Activated CD8-positive, alpha-beta memory T cell treated with anti-CD3 and anti-CD28 coated beads for 36 hours (primary cell): ENCODE measurements at regions not wholly inside any gene's neighbourhood (a gene's known extent, or its start where the extent isn't known, plus 50 kb on each side); places are given as distances from the start of the nearest gene placed in this dataset.
"Not testable (repeated sequence)": the region's sequence is repeated elsewhere in the genome, so short reads cannot be mapped to it uniquely, and the experiment has no call there.

ENCODE experiments used
- CTCF ChIA-PET: fragments of 350-600 bp; sonication (Branson Sonifier 250); formaldehyde crosslinking; loops from one replicate; lab custom pipeline; 2021; ENCODE audit warnings: antibody characterized with exemption; lab: Charles Lee
- POLR2A ChIA-PET: fragments of 350-600 bp; sonication (Branson Sonifier 250); formaldehyde crosslinking; loops from one replicate; lab custom pipeline; 2021; ENCODE audit warnings: antibody characterized with exemption; lab: Charles Lee

- POLR2A ChIA-PET, CTCF ChIA-PET: not testable (repeated sequence)
These were observed 168.7 kb upstream of the ADAMTSL1 start for GRCh38 chr9:18305167-18305806.

GRCh38 chr9:18314316-18314715, 159.6 kb upstream of the ADAMTSL1 start:
- CTCF ChIA-PET, result no interaction called here
- POLR2A ChIA-PET, result no interaction called here

DNA sequence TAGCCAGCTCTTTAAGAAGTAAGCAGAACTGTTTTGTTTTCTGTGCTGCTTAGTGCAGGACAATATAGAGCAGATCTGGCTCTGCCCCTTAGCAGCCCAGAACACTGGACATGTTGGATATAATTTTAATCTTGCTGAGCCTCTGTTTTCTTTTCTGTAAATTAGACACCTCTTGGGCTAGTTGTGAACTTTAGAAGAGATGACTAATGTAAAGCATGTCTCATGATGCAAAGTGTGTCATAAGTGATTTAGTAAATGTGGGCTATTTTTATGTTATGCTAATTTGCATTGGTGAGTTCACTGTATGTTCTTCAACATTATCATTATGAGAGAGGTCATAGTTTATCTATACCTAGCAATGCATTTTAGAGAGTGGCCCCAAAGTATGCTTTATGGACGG, 156.1 kb upstream of the ADAMTSL1 start:
- ChIA-PET POLR2A (no interaction called here), CTCF (no interaction called here)

GRCh38 chr9:18319918-18320445, 154.0 kb upstream of the ADAMTSL1 start:
- POLR2A ChIA-PET, result no interaction called here
- CTCF ChIA-PET, result no interaction called here

DNA sequence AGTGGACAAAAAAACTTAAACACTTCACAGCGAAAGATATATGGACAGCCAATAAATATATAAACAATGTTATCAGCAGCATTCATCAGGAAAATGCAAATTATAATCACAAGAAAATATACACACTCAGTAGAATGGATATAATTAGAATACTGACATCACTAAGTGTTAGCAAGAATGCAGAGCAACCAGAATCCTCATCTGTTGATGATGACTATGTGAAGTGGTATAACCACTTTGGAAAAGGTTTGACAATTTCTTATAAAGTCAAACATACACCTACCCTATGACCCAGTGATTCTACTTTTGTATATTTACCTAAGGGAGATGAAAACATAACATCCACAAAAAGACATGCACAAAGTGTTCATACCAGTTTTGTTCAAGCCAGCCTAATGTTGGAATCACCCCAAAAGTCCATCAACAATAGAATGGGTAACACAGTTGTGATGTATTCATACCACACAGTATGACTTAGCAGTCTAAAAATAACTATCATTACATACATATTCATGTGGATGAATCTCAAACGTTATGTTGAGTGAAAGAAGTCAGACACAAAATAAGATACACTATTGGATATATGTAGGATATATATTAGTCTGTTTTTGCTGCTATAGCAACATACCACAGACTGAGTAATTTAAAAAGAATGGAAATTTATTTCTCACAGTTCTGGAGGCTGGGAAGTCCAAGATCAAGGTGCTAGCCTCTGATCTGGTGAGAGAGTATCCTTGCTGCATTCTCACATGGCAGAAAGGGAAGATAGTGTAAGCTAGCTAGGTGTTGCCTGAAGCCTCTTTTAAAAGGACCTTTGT, 148.8 kb upstream of the ADAMTSL1 start:
- POLR2A ChIA-PET, result no interaction called here
- CTCF ChIA-PET, result no interaction called here

GRCh38 chr9:18325746-18326011, 148.3 kb upstream of the ADAMTSL1 start:
- POLR2A ChIA-PET, CTCF ChIA-PET: not testable (repeated sequence)

DNA sequence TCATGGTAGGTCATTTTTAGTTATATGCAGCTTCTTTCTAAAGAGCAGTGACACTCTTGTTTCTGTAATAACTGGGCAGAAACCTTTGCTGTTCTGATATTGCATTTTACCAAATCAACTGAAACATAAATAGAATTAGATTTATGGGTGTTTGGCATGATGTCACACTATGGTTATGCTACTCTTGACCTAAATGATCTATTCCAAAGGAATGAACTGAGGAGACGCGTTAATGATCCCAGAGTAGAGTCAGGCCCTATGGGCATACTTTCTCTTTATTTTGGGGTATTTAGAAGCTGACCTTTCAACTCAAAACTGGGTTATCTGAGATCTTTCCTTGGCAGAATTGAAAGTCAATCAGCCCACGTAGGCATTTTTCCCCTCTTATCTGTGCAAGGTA, 146.8 kb upstream of the ADAMTSL1 start:
- ChIA-PET POLR2A (no interaction called here), CTCF (no interaction called here)

DNA sequence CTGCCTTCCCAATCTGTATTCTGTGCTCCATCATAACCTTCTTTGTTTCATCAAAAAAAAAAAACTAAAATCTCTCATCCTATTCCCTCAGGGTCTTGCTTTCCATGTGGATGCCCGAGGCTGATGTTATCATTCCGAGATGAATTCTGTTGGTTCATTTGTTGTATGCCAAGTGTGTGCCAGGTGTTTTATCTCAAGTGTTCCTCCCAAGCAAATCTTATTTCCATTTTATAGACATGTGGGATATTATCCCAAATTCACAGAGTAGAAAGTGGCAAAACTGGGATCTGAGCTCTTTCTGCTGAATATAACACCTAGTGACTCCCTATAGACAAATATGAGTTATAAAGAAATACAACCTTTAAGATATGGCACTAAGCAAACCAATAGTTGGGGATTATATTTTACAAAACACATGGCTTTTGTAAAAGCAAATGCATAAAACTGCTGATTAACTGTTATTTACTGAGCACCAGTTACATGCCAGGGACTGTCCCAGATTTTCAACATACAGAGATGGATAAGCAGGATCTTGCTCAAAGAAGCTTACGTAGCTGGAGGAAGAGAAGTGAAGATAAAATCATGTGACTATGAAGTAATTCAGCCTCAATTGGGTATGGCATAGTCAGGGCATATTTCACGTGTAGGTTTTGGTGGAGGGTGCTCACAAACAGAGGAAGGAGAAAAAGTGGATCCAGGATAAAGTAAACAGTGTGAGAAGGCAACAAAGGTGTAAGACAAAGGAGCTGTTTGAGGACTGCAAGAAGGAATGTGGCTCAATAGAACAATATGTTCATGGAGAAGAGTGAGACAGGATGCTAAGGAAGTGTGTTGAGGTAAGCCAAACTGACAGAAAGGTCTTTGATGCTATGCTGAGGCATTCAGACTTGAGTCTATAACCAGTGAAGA, 143.3 kb upstream of the ADAMTSL1 start:
- ChIA-PET POLR2A (no interaction called here), CTCF (no interaction called here)

- ChIA-PET CTCF (interaction anchor here (0.5 kb wide), 1 partner anchor 959 kb away, joined by 3 read pairs; no protein-coding TSS in a partner anchor), POLR2A (no interaction called here)
These were observed 142.7 kb upstream of the ADAMTSL1 start for GRCh38 chr9:18331310-18331684.

- CTCF ChIA-PET, result interaction anchor here (0.5 kb wide), 1 partner anchor 958 kb away, joined by 3 read pairs; no protein-coding TSS in a partner anchor
- POLR2A ChIA-PET, result no interaction called here
These were observed 142.1 kb upstream of the ADAMTSL1 start for GRCh38 chr9:18331808-18332209.

- POLR2A ChIA-PET, result no interaction called here
- CTCF ChIA-PET, result no interaction called here
These were observed 140.8 kb upstream of the ADAMTSL1 start for GRCh38 chr9:18333157-18333556.

GRCh38 chr9:18335825-18336224, 138.1 kb upstream of the ADAMTSL1 start:
- ChIA-PET POLR2A (no interaction called here), CTCF (no interaction called here)

DNA sequence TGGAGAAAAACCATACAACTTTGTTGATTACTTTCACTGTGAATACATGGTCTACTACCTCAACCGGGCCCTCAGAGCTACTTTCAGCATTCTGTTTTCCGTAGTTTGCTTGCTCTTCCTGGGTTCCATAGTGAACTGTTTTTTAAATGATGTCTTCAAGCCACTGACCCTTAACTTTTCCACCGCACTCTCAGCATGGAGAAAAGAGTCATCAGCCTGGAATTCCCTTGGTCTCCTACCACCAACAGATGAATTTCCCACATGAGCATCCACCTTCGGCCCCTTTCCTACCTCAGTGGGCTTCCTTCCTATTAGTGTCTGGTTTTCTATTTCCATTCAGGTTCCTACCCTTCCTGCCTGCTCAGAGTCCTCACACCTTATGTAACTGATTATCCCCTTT, 135.9 kb upstream of the ADAMTSL1 start:
- ChIA-PET POLR2A (no interaction called here), CTCF (no interaction called here)

DNA sequence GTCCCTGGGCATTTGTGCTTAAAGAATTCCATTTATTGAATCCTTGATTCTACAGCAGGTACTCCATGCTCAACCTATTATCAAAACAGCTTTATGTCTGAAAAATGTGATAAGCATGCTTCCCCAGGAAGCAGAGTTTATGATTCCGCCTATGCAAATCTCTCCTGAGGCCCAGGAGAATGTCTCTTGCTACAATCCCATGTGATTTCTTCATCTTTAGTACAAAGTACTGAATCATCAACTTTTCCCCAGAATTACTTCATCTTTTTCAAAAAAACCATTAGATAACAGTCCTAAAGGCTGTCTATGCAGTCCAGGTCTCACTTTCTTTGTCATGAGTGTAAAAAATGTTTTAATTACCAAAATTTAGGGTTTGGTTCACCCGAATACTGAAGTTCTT, 130.2 kb upstream of the ADAMTSL1 start:
- POLR2A ChIA-PET, result no interaction called here

GRCh38 chr9:18346745-18347144, 127.2 kb upstream of the ADAMTSL1 start:
- ChIA-PET POLR2A (no interaction called here), CTCF (no interaction called here)

More for the DNA sequence above, 130.2 kb upstream of the ADAMTSL1 start:
- CTCF ChIA-PET, result no interaction called here

DNA sequence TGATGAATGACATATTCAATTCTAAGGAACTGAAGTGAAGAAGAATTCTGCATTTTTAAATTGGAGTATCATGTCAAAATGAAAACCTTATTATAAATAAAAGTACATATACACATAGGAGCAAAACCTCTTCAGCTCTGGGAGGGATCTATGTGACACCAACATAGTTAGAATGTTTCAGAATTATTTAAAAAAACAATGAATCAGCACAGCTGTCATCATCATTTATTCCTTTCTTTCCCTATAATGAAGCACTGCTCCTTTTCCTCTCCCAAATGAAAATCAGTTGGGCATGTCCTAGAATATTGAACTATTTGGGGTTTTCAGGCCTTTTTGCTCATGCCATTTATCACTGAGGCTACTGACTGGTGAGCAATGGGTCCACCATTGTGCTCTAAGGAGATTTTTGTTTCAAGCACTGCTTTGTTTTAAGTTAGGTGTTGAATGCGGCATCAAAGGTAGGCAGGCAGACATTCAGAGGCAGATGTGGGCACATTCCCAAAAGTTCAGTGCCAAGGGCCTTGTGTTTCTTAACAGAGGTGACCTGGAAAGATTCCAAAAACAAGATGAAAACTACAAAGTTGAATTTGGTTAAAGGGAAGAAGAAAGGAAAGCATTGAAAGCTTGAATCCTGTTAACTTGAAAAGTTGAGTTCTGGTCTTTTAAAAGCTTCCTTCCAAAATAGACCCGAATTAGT, 126.4 kb upstream of the ADAMTSL1 start:
- ChIA-PET CTCF (no interaction called here), POLR2A (no interaction called here)

DNA sequence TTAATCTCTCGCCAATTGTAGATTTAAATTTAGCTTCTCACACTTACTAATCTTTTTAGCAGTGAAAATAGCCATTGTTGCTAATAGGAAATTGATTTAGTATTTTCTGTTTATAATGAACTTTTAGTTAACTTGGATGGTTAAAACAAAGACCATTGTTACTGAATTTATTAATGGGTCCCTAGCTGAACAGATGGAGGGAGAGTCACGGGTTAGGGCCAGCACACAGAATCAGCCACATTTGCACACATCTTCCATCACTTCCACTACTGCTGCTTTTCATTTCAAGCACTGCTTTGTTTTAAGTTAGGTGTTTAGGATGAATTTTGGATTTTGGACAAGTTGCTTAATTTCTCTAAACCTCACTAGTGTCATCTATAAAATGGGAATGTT, 125.9 kb upstream of the ADAMTSL1 start:
- CTCF ChIA-PET, result no interaction called here

GRCh38 chr9:18349530-18349929, 124.4 kb upstream of the ADAMTSL1 start:
- POLR2A ChIA-PET, result no interaction called here
- CTCF ChIA-PET, result no interaction called here

More for the DNA sequence above, 125.9 kb upstream of the ADAMTSL1 start:
- POLR2A ChIA-PET, result no interaction called here

DNA sequence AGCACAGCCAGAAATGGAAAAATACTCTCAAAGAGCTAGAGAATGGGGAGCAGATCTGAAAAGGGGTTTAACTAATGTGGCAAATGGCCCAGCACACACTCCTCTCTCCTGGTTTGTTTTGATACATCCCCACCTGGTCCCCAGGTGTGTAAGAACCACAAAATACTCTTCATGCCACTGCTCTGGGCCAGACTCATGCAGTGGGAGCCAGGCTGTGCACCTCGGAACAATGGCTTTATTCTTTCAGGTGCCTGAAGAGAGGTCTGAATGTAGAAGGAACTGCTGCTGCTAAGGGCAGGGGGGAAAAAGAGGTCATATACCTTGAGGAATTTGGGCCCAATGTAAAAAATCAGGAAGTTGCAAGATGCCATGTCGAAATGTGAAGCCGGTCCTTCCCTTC, 123.9 kb upstream of the ADAMTSL1 start:
- CTCF ChIA-PET, result no interaction called here
- POLR2A ChIA-PET, result no interaction called here
